GM12892 (cell line): ENCODE measurements at regions not wholly inside any gene's neighbourhood (a gene's known extent, or its start where the extent isn't known, plus 50 kb on each side); places are given as distances from the start of the nearest gene placed in this dataset.

ENCODE experiments used
- POLR2A ChIP-seq: IDR thresholded peaks from 2 replicates; pipeline ENCODE4 v1.6.1; 2011; ENCODE audit warnings: low read depth, low read length, control low read depth
- POLR2AphosphoS5 ChIP-seq: IDR thresholded peaks from 2 replicates; pipeline ENCODE4 v1.6.1; 2011; ENCODE audit warnings: low read depth, low read length, control low read depth
- TAF1 ChIP-seq: IDR thresholded peaks from 2 replicates; pipeline ENCODE4 v1.6.1; 2011; ENCODE audit warnings: low read depth, mild to moderate bottlenecking, control low read depth, low read length, borderline replicate concordance

GRCh38 chr4:67134616-67135015, 410.7 kb downstream of the CENPC start:
- no peak for TF ChIP-seq POLR2AphosphoS5
- TF ChIP-seq POLR2A: no peak
- TF ChIP-seq TAF1: no peak
